HG03095 (cell line): ENCODE measurements at regions not wholly inside any gene's neighbourhood (a gene's known extent, or its start where the extent isn't known, plus 50 kb on each side); places are given as distances from the start of the nearest gene placed in this dataset.

ENCODE experiments used
- ATAC-seq: cut with Tn5 transposase; IDR thresholded peaks from one replicate; pipeline ENCODE4 v1.9.1; 2021; ENCODE audit warnings: moderate library complexity; ENCODE audit not compliant: unreplicated experiment

DNA sequence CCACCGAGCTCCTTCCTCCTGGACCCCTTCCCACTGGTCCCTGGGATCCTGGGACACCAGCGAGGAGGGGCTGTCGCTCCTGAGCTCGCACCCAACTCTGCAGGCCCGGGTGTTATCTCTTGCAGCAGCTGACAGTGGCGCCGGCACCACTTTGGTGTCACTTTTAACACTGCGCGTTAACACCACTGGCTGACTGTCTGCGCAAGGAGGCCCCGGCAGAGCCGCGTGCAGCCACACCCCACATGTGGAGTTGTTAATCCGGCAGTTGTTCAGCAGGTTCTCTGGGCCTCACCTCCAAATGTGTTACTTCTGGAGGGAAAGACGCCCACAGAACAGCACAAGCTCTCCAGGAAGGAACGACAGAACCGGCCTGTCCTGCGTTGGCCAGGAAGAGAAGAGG lies 155.0 kb upstream of the GLI2 start:
- ATAC-seq, result no peak

DNA sequence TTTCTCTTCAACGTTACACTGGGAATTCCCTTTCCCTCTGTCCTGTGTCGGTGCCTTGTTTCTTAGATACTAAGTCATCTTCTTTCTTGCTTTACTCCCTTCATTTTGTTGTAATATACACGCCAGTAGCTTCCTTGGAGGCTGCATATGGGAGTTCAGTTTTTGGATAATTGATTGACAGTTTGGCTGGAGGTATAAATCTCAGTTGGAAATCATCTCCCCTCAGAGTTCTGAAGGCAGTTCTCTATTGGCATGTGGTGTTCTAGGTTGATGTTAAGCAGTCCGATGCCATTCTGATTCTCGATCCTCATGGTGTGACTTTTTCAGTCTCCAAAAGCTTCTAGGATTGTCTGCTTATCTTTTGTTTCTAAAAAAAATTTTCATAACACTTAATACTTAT lies 152.5 kb upstream of the GLI2 start:
- no peak for ATAC-seq

DNA sequence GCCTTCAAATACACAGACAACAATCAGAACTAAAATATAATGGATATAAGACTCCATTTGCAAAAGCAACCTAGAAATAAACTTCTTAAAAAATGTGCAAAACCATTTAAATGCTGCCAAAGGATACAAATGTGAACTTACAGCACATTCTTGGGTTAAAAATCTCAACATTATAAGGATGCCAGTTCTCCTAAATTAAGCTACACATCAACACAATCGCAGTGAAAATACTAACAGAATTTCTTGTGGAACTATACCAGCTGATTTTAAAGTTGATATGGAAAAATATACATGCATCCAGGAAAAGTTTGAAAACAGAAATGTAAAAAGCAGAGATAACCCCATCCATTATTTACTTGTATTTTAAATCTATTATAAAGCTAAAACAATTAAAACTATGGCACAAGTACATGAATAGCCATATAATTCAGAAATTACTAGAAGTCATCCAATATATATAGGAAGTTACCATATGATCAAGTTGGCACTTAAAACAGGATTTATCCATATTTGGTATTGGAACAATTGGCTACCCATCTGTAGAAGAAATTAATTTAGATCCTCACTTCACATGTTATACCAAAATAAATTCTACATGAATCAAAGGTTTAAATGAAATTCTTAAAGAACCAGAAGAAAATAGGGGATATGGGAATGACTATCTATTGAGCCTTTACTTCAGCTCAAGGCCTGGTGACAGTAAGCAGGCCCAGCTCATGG lies 151.7 kb upstream of the GLI2 start:
- no peak for ATAC-seq

DNA sequence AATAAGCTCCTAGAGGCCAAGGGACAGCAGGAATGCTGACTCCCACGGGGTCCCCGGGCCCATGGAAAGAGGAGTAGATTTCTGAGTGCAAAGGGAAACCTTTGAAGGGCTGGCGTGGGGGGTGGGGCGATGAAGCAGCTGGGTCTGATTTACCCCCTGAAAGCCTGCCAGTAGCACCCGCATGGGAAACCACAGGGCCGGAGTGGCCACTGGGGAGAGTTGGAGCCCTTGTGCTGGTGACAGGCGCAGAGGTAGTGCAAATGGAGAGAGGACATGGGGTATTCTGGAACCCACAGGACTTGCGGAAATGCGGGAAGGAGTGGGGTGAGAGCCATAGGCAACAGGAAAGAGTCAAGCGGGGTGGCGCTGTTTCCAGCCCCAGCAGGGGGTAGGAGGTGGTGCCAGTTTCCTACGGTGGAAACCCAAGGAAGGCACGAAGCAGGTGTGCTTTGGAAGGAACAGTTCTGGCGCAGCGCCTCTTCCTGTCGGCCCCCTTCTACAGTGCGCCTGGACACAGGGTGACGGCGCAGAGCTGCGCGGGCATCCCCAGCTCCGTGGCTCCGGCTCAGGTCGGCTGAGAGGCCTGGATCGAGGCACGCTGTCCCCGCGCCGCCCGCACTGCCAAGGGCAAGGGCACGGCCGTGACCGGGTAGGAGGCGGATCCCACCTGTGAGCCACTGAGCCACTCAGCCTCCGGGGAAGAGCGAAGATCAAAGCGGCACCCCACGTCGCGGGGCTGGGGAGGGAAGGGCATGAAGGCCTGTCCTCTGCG lies 149.0 kb upstream of the GLI2 start:
- no peak for ATAC-seq

DNA sequence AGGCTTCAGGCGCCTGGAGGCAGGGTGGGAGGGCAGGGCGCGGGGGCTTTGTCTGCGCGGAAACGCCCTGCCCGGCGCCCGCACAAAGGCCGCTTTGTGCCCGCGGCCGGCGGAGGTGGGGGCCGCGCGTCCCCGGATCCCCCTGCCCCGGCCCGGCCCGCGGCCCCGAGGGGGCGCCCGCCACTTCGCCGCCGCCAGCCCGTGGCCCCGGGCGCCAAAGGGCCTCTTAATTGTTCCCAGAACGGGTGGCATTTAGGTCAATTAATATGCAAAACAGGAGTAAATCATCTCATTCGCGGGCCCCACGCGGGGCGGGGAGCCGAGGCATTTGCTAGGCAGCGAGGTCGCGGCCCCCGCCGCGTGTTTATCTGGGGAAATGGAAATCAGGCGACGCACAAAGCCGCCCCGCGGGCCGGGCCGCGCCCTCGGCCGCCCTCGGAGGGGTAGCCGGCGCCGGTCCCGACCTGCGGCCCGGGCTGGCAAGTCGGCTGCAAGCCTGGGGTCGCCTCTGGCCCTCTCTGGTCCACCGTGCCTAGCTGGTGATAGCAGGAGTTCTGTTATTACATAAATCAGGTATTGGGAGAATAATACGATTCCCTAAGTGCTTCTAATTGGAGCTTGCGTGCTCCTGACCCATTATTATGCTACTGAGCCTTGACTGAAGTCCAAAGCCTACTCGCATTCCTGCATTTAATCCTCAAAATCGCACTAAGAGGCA lies 148.2 kb upstream of the GLI2 start:
- no peak for ATAC-seq

DNA sequence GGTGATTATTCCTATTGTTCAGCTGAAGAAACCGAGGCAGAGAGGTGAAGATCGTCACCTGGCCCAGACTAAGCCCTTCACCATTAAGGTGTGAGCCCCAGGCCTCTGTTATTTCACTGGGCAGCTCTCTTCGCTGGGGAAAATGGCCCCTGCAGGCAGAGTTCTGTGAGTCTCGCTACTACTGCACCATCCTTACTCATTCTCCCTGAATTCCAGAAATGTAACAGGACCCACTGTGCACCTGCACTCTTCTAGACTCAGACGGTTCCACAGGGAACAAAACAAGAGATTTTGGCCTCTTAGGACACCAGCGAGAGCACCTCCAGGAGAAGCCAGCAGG lies 147.7 kb upstream of the GLI2 start:
- ATAC-seq, result no peak

DNA sequence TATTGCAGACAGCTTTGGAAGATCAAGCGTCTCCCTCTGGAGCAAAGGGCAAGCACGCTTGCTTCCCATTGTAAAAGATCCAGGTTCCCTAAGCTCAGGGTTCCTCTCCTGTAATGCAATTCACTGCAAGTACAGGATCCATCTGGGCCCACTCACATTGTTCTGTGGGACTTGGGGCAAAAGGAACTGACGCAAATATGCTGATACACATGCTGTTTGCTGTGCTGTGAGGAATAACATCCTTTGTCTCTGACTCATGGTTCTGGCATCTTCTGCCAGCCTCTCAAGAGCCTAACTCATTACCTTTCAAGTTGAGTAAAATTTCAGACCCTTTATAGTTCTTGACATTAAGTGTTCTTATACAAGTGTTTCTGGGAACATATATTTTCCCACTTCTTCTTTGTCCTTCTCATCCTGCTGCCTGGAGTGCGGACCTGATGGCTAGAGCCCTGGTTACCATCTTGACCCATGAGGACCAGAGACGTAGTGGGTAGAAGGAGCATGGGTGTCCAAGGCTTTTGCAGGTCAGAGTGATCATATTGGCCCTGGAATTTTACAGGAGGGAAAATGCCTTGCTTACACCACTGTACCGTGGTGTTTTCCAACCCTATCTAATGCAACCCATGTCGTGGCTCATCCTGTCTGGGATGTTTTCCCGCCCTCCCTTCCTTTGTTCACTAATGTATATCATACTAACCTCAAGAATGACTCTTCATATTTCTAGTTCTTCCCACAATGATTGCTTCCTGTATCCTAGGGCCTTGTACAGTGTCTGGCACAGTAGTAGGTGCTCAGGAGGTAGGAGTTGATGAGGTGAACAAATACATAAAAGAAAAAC lies 145.7 kb upstream of the GLI2 start:
- no peak for ATAC-seq

DNA sequence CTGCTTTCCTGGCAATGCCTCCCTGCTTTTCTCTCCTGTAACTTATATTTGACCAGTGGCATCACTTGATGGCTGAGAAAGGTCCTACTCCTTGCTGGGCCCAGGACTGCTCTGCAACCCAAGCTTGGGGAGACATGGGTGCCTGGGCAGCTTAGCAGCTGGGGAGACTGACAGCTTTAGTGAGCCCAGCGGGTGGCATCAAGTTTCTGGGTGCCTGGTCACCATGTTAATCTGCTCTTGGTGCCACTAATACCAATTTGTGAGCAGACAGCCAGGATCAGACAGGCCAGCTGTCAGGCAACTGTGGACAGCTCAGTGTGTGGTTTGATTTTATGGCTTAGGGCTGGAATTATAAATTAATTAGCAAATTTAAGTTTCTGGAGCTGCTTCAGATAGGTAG lies 144.8 kb upstream of the GLI2 start:
- ATAC-seq, result no peak

DNA sequence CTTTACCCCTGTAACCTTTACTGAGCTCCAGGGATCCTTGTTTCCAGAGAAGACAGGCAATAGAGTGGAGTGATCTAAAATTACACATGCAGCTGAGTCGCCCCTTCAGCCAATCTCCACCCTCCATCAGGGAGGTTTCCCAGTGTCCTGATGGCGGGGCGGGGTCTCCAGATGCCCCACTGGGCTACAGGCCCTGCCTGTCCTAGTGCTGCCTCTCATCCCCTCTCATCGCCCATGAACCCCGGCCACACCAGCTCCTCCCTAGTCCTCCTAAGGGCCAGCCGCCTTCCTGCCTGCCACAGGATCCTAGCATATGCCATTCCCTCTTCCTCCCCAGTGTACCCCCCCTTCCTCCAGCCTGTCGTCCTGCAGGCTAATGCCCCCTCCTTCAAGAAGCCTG lies 144.1 kb upstream of the GLI2 start:
- no peak for ATAC-seq

DNA sequence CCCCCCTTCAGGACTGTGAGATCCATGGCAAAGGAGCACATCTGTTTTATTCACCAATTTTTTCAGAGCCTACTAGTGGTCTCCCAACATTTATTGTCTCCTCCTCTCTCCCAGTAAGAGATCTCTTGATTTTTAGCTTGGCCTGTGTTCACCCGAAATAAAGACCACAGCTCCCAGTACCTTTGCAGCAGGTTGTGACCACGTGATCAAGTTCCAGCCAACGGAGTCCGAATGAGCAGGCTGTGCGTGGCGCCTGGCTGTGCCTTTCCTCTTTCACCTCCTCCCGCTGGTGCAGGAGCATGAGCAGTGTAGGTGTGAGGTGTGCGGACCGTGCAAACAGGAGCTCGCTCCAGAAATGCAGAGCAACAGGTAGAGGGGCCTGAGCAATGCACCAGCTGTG lies 143.6 kb upstream of the GLI2 start:
- ATAC-seq, result no peak

DNA sequence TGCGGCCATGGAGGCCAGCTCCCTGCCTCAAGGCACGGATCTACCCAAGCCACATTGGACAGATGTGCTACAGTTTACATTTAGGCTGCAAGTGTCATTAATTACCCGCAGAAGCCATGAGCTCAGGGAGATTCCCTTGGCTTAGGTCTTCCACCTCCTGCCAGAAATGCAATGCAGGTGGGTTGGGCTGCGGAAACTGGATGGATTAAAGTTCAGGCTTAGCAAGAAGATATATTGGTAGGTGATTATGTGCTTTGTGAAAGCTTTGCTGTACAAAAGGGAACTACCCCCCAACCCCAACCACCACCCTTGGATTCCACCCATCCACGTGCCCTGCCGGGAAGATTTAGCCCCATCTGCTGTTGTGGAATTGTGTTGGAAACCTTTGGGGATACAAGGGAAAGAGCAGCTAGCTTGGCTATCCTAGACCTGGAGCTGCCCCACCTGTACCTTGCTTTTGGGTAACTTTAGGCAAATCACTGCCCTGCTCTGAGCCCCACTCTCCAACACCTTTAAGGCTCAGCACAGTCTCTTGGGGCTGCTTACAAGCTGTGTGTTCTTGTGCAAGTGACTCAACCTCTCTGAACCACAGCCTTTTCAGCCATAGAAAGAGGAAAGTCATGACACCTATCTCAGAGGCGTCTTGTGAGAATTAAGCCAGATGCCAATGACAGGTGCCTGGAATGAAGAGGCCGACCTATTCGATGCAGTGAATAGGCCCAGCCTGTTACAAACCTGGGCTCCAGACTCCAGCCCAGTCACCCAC lies 141.6 kb upstream of the GLI2 start:
- no peak for ATAC-seq

DNA sequence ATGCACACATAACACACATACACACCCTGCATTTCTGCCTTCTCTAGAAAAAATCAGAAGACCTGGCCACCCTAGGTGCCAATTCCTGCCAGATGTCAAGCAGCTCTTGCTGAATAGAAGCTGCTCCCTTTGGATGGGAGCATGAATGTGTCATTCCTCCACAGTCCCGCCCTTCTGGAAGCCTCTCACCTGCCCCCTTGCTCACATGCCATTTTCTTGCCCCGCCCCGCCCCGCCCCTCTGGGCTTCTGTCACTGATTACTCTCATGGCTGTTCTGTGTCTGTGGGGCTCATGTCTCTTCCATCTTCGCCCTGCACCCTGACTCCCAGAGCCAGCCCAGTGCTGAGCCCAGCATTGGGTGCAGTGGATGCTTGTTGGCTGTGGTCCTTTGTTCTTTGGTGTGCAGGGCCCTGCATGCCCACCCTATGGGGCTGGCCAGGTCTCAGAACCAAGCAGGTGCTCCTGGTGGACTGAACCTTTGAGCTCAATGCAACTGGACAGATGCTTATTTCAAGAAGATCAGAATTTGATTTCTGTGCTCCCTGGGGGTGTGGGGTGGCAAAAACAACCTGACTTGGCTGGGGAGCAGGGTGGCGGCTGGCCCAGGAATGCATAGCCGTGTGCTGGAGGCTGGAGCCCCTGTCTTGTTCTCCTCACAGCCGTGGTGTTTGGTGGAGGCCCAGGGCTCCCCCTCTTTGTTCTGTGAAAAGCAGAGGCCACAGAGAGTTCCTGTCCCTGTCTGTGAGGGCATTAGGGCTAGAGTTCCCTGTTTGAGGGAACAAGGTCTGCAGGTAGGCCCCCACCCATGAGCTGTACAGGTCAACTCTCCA lies 140.6 kb upstream of the GLI2 start:
- ATAC-seq, result no peak

DNA sequence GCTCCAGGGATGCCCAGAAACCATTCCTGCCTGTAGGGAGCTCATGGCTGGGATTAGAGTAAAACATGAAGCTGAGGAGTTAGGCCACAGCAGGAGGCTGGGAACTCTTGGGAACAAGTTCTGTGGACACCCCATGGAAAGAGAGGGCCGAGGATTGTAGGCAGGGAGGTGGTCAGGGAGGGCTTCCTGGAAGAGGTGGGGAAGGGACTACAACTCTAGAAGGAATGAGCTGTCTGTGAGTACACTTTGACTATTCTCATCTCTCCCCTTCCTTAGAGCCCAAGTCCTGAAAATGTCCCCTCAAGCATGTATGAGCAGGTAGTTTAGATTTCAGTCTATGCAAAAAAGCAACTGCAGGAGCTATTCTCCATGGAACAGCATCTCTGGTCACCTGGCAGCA lies 139.9 kb upstream of the GLI2 start:
- ATAC-seq, result no peak

DNA sequence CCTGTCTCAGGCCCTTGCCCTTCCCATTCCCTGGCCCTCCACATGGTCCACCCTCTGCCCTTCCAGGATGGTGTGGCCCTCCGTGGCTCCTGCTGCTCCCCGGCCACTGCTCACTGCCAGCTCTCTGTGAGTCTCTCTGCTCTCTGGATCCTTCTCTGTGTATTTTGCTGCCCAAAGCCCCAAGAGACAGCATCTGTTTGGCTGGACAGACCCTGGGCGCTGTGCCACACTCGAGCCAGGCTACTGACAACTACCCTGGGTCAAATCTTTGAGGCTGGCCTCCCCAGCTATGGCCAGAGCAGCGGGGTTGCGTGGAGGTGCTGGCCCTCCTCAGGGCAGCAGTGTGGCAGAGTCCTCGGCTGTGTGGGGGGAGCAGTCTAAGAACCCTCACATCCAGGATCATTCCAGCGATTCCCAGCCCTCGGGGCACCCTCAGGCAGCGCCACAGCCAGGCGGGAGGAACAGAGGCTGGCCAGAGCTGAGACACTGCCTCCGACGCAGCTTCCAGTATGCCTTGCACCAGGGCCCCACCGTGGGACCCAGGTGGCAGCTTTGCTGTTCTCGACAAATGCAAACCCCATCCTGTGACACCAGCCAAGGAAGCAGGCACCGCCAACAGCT lies 139.4 kb upstream of the GLI2 start:
- ATAC-seq, result no peak

DNA sequence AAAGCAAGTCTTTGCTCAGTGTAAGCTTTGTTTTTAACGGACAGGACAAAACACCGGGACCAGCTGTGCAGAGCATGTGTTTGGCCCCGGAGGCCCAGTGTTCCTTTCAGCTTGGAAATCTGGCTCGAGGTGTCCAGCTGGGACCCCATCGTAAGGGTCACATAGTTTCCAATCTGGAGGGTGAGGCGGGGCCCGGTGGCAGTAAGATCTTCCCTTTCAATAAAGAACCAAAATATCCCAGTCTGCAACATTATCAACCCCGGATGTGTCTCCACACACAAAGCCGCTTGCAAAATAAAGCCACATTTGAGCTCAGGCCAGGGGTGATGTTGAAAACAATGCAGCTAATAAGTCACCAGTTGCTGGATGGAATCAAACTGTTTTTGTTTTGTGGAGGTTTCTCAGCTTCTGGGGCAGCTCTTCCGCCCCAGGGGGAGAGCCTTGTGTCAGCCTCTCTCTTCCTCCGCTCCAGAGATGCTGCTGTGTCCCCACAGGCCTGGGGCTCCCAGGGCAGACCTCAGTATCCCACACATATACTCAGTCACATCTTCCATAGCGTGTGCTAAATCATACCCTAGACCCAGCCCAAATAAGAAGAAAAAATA lies 138.6 kb upstream of the GLI2 start:
- ATAC-seq, result no peak

DNA sequence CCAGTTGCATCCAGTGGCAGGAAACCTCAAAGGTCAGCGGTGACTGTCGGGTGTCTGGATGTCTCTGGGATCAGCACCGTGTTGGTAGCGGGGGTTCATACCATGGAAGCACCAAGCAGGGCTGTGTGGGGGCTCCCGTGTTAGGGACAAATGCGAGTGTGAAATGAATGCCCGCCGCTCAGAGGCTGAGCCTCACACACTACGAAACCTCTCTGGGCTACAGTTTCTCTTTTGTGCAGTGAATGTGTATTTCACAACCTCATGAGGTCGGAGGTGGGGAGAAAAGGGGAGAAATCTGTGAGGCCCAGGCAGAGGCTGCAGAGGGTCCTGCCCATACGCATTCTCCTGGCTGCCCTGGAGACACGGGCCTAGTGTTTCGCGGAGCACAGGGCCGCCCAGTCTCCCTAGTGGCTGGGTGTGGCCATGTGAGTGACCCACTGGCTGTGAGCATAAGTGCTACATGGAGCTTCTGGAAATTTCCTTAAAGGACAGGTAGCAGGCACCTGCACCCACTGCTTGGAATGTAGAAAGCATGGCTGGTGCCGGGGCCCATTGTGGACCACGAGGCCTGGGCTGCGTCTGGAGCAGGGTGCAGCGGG lies 138.0 kb upstream of the GLI2 start:
- ATAC-seq, result no peak

DNA sequence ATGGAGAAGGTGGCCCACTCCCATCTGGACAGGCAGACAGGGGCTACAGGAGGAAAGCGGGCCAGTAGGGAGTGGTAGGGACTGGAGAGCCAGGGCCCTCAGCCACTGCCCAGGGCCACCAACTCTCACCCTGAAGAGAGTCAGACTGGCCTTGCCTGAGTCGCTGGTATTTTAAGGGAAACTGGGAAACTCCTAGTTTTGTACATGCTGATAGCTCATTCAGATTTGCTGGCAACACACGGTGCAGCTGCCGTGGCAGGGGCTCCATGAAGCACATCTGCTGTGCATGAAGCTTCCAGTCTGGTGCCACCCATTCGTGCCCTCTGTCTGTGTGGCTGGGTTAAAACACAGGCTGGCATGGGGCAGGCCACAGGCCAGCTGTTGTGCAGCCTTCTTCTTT lies 137.3 kb upstream of the GLI2 start:
- no peak for ATAC-seq

DNA sequence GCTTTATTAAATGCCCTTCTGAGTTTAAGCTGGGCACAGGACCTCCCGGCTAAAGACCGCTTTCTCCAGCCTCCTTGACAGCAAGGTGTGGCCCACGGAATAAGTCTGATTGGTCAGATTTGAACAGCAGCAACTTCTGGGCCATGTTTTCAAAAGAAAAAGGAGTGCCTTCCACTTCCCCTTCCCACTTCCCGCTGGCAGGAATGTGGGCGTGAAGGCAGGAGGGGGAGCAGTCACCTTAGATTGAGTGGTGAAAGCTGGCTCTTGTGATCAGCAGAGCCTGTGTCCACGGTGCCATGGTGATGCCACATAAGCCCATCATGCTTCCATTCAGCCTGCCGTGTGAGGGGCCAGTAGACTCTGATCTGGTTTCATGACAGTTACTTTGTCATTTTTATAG lies 136.6 kb upstream of the GLI2 start:
- ATAC-seq, result no peak
